Kidney epithelial cell (primary cell): ENCODE measurements at regions not wholly inside any gene's neighbourhood (a gene's known extent, or its start where the extent isn't known, plus 50 kb on each side); places are given as distances from the start of the nearest gene placed in this dataset.

Source experiments
- DNase-seq: peaks from one replicate; pipeline ENCODE4 v3.0.0-alpha.2; 2010; ENCODE audit warnings: low read depth
- H3K27me3 ChIP-seq: 2 replicates; pipeline ENCODE4 v1.6.0; 2011; ENCODE audit warnings: low read length; ENCODE audit not compliant: control insufficient read depth, insufficient read depth
- H3K36me3 ChIP-seq: 2 replicates; pipeline ENCODE4 v1.5.1; 2011; ENCODE audit warnings: low read length; ENCODE audit not compliant: control insufficient read depth, insufficient read depth
- H3K4me3 ChIP-seq: 2 replicates; pipeline ENCODE4 v1.5.1; 2011; ENCODE audit warnings: low read depth, mild to moderate bottlenecking, control low read depth, low read length
- CTCF ChIP-seq: IDR thresholded peaks from 2 replicates; pipeline ENCODE4 v1.5.1; 2011; ENCODE audit warnings: mild to moderate bottlenecking, moderate library complexity, low read length, control low read depth, inconsistent platforms; ENCODE audit not compliant: insufficient read depth, poor library complexity, severe bottlenecking

- no peaks in the 10 kb centered on the region for H3K27me3 ChIP-seq
- peak; percentile 95 for TF ChIP-seq CTCF
- peak; percentile 43 for DNase-seq
- H3K36me3 ChIP-seq, result no peaks in the 10 kb centered on the region
- peak overlapping the region; percentile 70 for H3K4me3 ChIP-seq
Measured at GRCh38 chr3:107927361-107928083, 163.3 kb downstream of the CD47 start.

GRCh38 chr3:107925851-107926250 lies 165.0 kb downstream of the CD47 start:
- no peak overlapping the region for H3K4me3 ChIP-seq
- TF ChIP-seq CTCF, result no peak
- no peaks in the 10 kb centered on the region for H3K36me3 ChIP-seq
- DNase-seq, result no peak
- no peaks in the 10 kb centered on the region for H3K27me3 ChIP-seq

- DNase-seq, result no peak
- H3K36me3 ChIP-seq, result no peaks in the 10 kb centered on the region
- no peaks in the 10 kb centered on the region for H3K27me3 ChIP-seq
- no peak overlapping the region for H3K4me3 ChIP-seq
- TF ChIP-seq CTCF, result no peak
Measured at GRCh38 chr3:107921038-107921437, 169.8 kb downstream of the CD47 start.

- H3K4me3 ChIP-seq, result no peak overlapping the region
- no peaks in the 10 kb centered on the region for H3K27me3 ChIP-seq
- no peak for TF ChIP-seq CTCF
- no peaks in the 10 kb centered on the region for H3K36me3 ChIP-seq
- DNase-seq, result no peak
Measured at GRCh38 chr3:107920538-107920937, 170.3 kb downstream of the CD47 start.

- H3K36me3 ChIP-seq, result no peaks in the 10 kb centered on the region
- no peaks in the 10 kb centered on the region for H3K27me3 ChIP-seq
- TF ChIP-seq CTCF, result no peak
- no peak for DNase-seq
- no peak overlapping the region for H3K4me3 ChIP-seq
Measured at GRCh38 chr3:107919239-107919638, 171.6 kb downstream of the CD47 start.

GRCh38 chr3:107916171-107916570 lies 174.7 kb downstream of the CD47 start:
- no peak for DNase-seq
- Histone ChIP-seq H3K4me3 (no peak overlapping the region), H3K36me3 (no peaks in the 10 kb centered on the region), H3K27me3 (no peaks in the 10 kb centered on the region)
- no peak for TF ChIP-seq CTCF
